ENCODE measurements at regions not wholly inside any gene's neighbourhood (a gene's known extent, or its start where the extent isn't known, plus 50 kb on each side); places are given as distances from the start of the nearest gene placed in this dataset.

- TF ChIP-seq CTCF (IDR thresholded peaks at IDR 0.05): no peak
- TF ChIP-seq, protein P1, sequence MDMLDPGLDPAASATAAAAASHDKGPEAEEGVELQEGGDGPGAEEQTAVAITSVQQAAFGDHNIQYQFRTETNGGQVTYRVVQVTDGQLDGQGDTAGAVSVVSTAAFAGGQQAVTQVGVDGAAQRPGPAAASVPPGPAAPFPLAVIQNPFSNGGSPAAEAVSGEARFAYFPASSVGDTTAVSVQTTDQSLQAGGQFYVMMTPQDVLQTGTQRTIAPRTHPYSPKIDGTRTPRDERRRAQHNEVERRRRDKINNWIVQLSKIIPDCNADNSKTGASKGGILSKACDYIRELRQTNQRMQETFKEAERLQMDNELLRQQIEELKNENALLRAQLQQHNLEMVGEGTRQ (CRISPR knock-in tag; IDR thresholded peaks at IDR 0.05): no peak
- no peak for TF ChIP-seq AR (CRISPR knock-in tag; IDR thresholded peaks at IDR 0.05)
- TF ChIP-seq NR2C2 (CRISPR knock-in tag; IDR thresholded peaks at IDR 0.05): no peak
Observed at GRCh38 chr6:133799043-133799442, 89.9 kb upstream of the TCF21 start.
